ENCODE measurements at regions not wholly inside any gene's neighbourhood (a gene's known extent, or its start where the extent isn't known, plus 50 kb on each side); places are given as distances from the start of the nearest gene placed in this dataset.
"Not testable (repeated sequence)": the region's sequence is repeated elsewhere in the genome, so short reads cannot be mapped to it uniquely, and the experiment has no call there.

DNA sequence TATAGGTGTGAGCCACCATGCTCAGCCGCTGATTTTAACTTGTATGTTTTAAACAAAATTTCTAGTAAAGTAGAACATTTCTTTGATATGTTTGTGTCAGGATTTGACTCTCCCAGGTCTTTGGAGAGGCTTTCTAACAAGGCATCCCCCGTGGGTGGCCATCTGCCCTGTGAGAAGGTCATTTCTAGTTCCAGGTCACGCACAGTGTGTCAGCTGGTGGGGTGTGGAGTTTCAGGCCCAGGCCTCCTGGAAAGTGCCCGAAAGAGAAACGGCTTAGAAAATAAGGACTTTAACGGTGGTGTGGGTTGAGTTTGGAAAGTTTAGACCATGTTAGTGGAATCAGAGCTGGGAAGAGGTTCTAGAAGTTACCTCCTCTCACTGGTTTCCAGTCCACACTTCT lies 61.0 kb downstream of the SPDYE17 start:
- CTCF ChIA-PET; H3K4me3 ChIP-seq (ENCODE audit: low read depth, low read length); POLR2A ChIA-PET; H3K27me3 ChIP-seq (ENCODE audit: control insufficient read depth, insufficient read depth, low read length); H3K36me3 ChIP-seq (ENCODE audit: control insufficient read depth, insufficient read depth, low read length); DNase-seq (ENCODE audit: low read depth): not testable (repeated sequence)

- H3K27me3 ChIP-seq (ENCODE audit: control insufficient read depth, insufficient read depth, low read length); CTCF ChIA-PET; H3K36me3 ChIP-seq (ENCODE audit: control insufficient read depth, insufficient read depth, low read length); POLR2A ChIA-PET; DNase-seq (ENCODE audit: low read depth); H3K4me3 ChIP-seq (ENCODE audit: low read depth, low read length): not testable (repeated sequence)
These were observed 62.3 kb downstream of the SPDYE17 start for GRCh38 chr7:76969892-76970291.

DNA sequence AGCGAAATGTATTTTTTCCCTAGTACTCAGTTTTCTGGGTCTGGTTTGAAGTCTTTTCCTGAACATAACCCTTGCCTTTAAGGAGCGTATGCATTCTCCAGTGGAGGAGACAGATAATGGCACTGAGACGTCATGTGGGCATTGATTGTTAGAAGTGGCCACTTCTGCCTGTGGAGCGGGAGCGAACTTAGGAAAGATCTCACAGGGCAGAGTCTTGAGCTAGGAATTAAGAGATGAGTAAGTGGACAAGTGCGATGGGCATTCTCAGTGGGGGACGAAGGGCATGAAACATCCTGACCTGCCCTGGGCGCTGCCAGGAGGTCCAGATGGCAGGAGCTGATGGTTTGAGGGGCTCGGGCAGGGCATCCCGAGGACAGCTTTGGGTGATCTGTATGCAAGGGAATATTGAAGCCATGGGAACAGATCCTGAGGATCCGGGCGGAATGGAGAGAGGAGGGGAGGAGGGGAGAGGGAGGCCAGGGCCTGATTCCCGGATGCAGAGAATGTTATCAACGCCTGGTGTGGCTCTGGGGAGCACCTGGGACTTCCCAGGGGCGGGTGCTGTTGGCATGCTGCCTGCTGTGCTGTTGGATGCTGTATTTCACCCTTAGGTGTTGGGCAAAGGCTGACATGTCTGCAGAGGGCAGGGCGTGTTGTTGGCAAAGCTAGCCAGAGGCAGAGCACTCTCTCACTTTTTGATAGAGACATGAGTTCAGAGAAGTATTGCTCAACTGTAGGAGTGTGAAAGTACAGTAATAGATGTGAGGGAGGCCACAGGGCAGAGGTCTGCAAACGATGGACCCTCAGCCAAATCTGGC lies 66.2 kb downstream of the SPDYE17 start:
- CTCF ChIA-PET; H3K36me3 ChIP-seq (ENCODE audit: control insufficient read depth, insufficient read depth, low read length); POLR2A ChIA-PET; DNase-seq (ENCODE audit: low read depth); H3K4me3 ChIP-seq (ENCODE audit: low read depth, low read length); H3K27me3 ChIP-seq (ENCODE audit: control insufficient read depth, insufficient read depth, low read length): not testable (repeated sequence)

DNA sequence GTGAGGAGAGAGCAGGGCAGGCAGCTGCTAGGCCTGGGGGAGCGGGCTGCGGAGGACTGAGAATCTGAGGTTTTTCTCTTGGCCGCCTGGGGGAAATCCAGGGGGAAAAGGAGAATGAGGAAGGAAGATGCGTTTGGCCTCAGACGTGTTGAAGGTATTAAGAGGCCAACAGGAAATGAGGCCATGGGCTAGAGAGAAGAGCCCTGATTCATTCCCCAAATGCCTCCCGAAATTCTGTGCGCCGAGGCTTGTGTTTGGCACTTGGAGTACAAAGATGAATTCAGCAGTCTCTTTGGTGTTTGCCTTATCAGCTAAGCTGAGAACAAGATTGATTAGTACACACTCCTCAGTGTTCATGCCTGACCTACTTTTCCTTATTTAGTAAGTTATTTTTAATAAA lies 68.1 kb downstream of the SPDYE17 start:
- H3K27me3 ChIP-seq (ENCODE audit: control insufficient read depth, insufficient read depth, low read length); H3K4me3 ChIP-seq (ENCODE audit: low read depth, low read length); POLR2A ChIA-PET; CTCF ChIA-PET; H3K36me3 ChIP-seq (ENCODE audit: control insufficient read depth, insufficient read depth, low read length); DNase-seq (ENCODE audit: low read depth): not testable (repeated sequence)

DNA sequence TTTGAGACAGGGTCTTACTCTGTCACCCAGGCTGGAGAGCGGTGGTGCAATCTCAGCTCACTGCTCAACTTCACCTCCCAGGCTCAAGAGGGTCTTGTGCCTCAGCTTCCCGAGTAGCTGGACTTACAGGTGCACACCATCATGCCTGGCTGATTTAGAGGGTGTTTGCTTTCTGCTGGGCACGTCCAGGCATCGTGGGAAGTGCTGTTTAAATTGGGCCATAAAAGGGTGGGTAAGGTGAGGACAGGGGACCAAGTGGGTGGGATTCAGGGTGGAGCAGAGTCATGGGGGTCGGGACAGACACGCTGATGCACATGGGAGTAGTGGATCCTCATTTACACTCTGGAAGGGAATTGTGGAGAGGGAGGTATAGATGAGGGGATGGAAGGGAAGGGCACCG lies 69.1 kb downstream of the SPDYE17 start:
- H3K4me3 ChIP-seq (ENCODE audit: low read depth, low read length); DNase-seq (ENCODE audit: low read depth); POLR2A ChIA-PET; H3K27me3 ChIP-seq (ENCODE audit: control insufficient read depth, insufficient read depth, low read length); CTCF ChIA-PET; H3K36me3 ChIP-seq (ENCODE audit: control insufficient read depth, insufficient read depth, low read length): not testable (repeated sequence)

DNA sequence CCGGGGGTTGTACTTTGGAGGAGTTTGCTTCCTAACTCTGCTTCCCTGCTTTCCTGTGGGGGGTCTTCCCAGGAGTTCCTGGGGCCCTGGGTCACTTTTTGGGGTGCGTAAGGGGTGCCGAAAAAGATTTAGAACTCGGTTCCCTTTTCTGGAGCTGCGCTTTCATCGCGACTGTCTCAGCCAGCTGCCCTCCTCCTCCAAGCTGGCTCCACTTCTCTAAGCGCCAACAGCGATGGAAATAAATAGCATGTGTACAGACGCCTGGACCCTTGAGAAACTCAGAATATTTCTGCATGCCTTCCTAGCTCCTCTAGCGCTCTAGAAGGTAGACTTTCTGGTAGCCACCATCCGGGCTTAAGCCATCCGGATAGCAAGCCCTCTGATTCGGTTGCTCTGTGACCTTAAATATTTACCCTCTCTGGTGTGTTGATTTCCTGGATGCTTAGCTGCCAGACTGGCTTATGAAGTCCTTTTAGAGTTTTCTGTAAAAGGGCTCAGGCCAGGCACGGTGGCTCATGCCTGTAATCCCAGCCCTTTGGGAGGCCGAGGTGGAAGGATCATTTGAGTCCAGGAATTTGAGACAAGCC lies 71.7 kb downstream of the SPDYE17 start:
- CTCF ChIA-PET; H3K36me3 ChIP-seq (ENCODE audit: control insufficient read depth, insufficient read depth, low read length); H3K4me3 ChIP-seq (ENCODE audit: low read depth, low read length); POLR2A ChIA-PET; DNase-seq (ENCODE audit: low read depth); H3K27me3 ChIP-seq (ENCODE audit: control insufficient read depth, insufficient read depth, low read length): not testable (repeated sequence)

GRCh38 chr7:76959573-76960399 lies 72.4 kb downstream of the SPDYE17 start:
- DNase-seq (ENCODE audit: low read depth); CTCF ChIA-PET; H3K27me3 ChIP-seq (ENCODE audit: control insufficient read depth, insufficient read depth, low read length); H3K4me3 ChIP-seq (ENCODE audit: low read depth, low read length); H3K36me3 ChIP-seq (ENCODE audit: control insufficient read depth, insufficient read depth, low read length); POLR2A ChIA-PET: not testable (repeated sequence)

DNA sequence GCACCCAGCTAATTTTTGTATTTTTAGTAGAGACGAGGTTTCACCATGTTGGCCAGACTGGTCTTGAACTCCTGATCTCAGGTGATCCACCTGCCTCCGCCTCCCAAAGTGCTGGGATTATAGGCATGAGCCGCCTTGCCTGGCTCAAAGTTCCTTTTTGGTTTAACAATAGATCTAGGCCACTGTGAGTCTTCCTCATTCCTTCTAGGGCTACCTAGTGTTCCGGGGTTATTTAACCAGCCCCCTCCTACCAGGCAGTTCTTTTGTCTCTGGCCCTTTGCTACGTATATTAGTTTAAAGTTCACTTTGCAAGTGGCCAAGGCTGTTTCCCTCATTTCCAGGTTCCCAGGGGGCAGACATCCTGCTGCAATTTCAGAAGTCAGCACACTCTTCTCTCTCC lies 75.6 kb downstream of the SPDYE17 start:
- POLR2A ChIA-PET; H3K36me3 ChIP-seq (ENCODE audit: control insufficient read depth, insufficient read depth, low read length); CTCF ChIA-PET; DNase-seq (ENCODE audit: low read depth); H3K27me3 ChIP-seq (ENCODE audit: control insufficient read depth, insufficient read depth, low read length); H3K4me3 ChIP-seq (ENCODE audit: low read depth, low read length): not testable (repeated sequence)

GRCh38 chr7:76955124-76955523 lies 77.0 kb downstream of the SPDYE17 start:
- CTCF ChIA-PET: not testable (repeated sequence)

GRCh38 chr7:76944603-76945002 lies 87.6 kb downstream of the SPDYE17 start:
- H3K27me3 ChIP-seq (ENCODE audit: control insufficient read depth, insufficient read depth, low read length); CTCF ChIA-PET; H3K36me3 ChIP-seq (ENCODE audit: control insufficient read depth, insufficient read depth, low read length); H3K4me3 ChIP-seq (ENCODE audit: low read depth, low read length); DNase-seq (ENCODE audit: low read depth); POLR2A ChIA-PET: not testable (repeated sequence)

More at GRCh38 chr7:76955124-76955523, 77.0 kb downstream of the SPDYE17 start:
- H3K4me3 ChIP-seq (ENCODE audit: low read depth, low read length); H3K27me3 ChIP-seq (ENCODE audit: control insufficient read depth, insufficient read depth, low read length); POLR2A ChIA-PET; H3K36me3 ChIP-seq (ENCODE audit: control insufficient read depth, insufficient read depth, low read length); DNase-seq (ENCODE audit: low read depth): not testable (repeated sequence)

DNA sequence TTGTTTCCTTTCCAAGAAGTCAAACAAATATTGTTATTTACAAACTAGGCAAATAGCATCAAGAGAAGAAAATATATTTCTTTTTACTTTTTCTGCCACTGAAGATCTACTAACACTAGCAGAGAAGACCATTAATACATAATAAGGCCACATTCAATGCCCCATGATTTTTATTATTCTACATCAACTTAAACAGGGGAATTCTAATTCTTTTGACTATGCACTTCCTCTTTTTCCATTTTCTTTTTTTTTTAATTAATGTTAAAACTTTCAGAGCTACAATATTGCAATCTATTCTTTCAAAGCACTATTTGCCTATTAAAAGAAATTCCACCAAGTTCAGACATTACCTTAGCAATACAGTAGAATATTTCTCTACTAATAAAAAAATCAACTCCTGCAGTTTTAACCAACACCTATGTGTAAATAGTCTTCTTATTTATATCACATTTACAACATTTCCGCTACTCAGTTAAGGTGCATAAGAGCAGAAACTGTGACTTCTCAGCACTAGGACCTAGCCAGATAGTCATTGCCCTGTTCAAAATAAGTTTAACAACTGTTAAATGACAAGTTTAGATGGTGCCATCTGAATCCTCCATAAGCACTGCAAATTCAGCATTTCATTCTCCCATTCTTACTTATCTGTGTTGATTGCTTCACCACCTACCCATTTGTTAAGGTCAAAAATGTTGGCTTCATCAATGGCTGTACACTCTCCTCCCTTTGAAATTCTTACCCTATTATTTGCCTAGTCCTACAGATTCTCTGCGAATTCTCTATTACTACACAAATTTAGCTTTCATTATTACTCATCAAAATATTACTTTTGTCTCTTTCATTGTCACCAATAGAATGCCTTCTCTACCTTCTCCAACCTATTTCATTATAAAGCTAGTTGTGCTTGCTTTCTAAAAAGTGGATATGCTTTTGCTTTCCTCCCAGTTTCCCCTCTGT lies 90.1 kb downstream of the SPDYE17 start:
- H3K27me3 ChIP-seq (ENCODE audit: control insufficient read depth, insufficient read depth, low read length); H3K36me3 ChIP-seq (ENCODE audit: control insufficient read depth, insufficient read depth, low read length); POLR2A ChIA-PET; CTCF ChIA-PET; H3K4me3 ChIP-seq (ENCODE audit: low read depth, low read length); DNase-seq (ENCODE audit: low read depth): not testable (repeated sequence)

- CTCF ChIA-PET; H3K27me3 ChIP-seq (ENCODE audit: control insufficient read depth, insufficient read depth, low read length): not testable (repeated sequence)
These were observed 94.4 kb downstream of the SPDYE17 start for GRCh38 chr7:76937781-76938180.

More at GRCh38 chr7:76937781-76938180, 94.4 kb downstream of the SPDYE17 start:
- DNase-seq (ENCODE audit: low read depth); H3K36me3 ChIP-seq (ENCODE audit: control insufficient read depth, insufficient read depth, low read length); H3K4me3 ChIP-seq (ENCODE audit: low read depth, low read length); POLR2A ChIA-PET: not testable (repeated sequence)
